ENCODE measurements at regions not wholly inside any gene's neighbourhood (a gene's known extent, or its start where the extent isn't known, plus 50 kb on each side); places are given as distances from the start of the nearest gene placed in this dataset.

- TF ChIP-seq CTCF (conservative IDR thresholded peaks at IDR 0.05; ENCODE audit: low read length) (no peak), EZH2phosphoT487 (IDR thresholded peaks at IDR 0.05; ENCODE audit: borderline replicate concordance) (no peak)
Measured at GRCh38 chr1:218080863-218081262, 204.2 kb upstream of the RRP15 start.

Measured in Loucy (cell line).